HL-60 (cell line): ENCODE measurements at regions not wholly inside any gene's neighbourhood (a gene's known extent, or its start where the extent isn't known, plus 50 kb on each side); places are given as distances from the start of the nearest gene placed in this dataset.
"Not testable (repeated sequence)": the region's sequence is repeated elsewhere in the genome, so short reads cannot be mapped to it uniquely, and the experiment has no call there.

Experiments used
- DNase-seq, 2 experiments: peaks; one replicate each; pipeline ENCODE4 v3.0.0-alpha.2; 2010 to 2020; ENCODE audit warnings: low read depth in 1 of 2, low spot score in 1 of 2
- H3K27ac ChIP-seq: fragments of 250-450 bp; sonication (Bioruptor Pico); replicated peaks from 2 replicates; pipeline ENCODE4 v1.5.1; 2020; ENCODE audit warnings: mild to moderate bottlenecking, moderate library complexity
- H3K27me3 ChIP-seq: fragments of 250-450 bp; sonication (Bioruptor Pico); 2 replicates; pipeline ENCODE4 v1.5.1; 2021; ENCODE audit warnings: mild to moderate bottlenecking, moderate library complexity; ENCODE audit not compliant: insufficient read depth, poor library complexity, severe bottlenecking
- H3K4me3 ChIP-seq: replicated peaks from 2 replicates; pipeline ENCODE4 v1.5.1; 2011; ENCODE audit warnings: mild to moderate bottlenecking, control low read depth, low read length; ENCODE audit not compliant: insufficient read depth
- CTCF ChIP-seq: IDR thresholded peaks from one replicate; pipeline ENCODE4 v1.5.1; 2011; ENCODE audit warnings: low read length, control low read depth, inconsistent platforms; ENCODE audit not compliant: insufficient read depth
- GABPA ChIP-seq: IDR thresholded peaks from 2 replicates; pipeline ENCODE4 v1.6.1; 2012; ENCODE audit warnings: low read depth
- POLR2AphosphoS5 ChIP-seq: IDR thresholded peaks from 2 replicates; pipeline ENCODE4 v1.6.1; 2012; ENCODE audit warnings: low read depth
- SPI1 ChIP-seq: IDR thresholded peaks from 2 replicates; pipeline ENCODE4 v1.6.1; 2012; ENCODE audit warnings: low read depth, mild to moderate bottlenecking, borderline replicate concordance
- TF ChIP-seq, protein P1 (sequence below): IDR thresholded peaks from 2 replicates; pipeline ENCODE4 v1.6.1; 2012; ENCODE audit warnings: low read depth; ENCODE audit not compliant: insufficient replicate concordance

GRCh38 chr14:104406831-104407230, 172.7 kb upstream of the C14orf180 start:
- H3K4me3 ChIP-seq = no peak overlapping the region
- TF ChIP-seq SPI1 (no peak), CTCF (no peak), GABPA (no peak), POLR2AphosphoS5 (no peak)
- TF ChIP-seq, protein P1, sequence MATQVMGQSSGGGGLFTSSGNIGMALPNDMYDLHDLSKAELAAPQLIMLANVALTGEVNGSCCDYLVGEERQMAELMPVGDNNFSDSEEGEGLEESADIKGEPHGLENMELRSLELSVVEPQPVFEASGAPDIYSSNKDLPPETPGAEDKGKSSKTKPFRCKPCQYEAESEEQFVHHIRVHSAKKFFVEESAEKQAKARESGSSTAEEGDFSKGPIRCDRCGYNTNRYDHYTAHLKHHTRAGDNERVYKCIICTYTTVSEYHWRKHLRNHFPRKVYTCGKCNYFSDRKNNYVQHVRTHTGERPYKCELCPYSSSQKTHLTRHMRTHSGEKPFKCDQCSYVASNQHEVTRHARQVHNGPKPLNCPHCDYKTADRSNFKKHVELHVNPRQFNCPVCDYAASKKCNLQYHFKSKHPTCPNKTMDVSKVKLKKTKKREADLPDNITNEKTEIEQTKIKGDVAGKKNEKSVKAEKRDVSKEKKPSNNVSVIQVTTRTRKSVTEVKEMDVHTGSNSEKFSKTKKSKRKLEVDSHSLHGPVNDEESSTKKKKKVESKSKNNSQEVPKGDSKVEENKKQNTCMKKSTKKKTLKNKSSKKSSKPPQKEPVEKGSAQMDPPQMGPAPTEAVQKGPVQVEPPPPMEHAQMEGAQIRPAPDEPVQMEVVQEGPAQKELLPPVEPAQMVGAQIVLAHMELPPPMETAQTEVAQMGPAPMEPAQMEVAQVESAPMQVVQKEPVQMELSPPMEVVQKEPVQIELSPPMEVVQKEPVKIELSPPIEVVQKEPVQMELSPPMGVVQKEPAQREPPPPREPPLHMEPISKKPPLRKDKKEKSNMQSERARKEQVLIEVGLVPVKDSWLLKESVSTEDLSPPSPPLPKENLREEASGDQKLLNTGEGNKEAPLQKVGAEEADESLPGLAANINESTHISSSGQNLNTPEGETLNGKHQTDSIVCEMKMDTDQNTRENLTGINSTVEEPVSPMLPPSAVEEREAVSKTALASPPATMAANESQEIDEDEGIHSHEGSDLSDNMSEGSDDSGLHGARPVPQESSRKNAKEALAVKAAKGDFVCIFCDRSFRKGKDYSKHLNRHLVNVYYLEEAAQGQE = no peak
- H3K27ac ChIP-seq = no peak overlapping the region
- no peak for DNase-seq
- no peaks in the 10 kb centered on the region for H3K27me3 ChIP-seq

- Histone ChIP-seq H3K27ac (no peak overlapping the region), H3K27me3 (no peaks in the 10 kb centered on the region), H3K4me3 (no peak overlapping the region)
- no peak for DNase-seq
- no peak for TF ChIP-seq POLR2AphosphoS5
- TF ChIP-seq, protein P1 = no peak
- no peak for TF ChIP-seq GABPA
- TF ChIP-seq CTCF = no peak
- TF ChIP-seq SPI1 = no peak
Measured at GRCh38 chr14:104416383-104416782, 163.2 kb upstream of the C14orf180 start.

DNA sequence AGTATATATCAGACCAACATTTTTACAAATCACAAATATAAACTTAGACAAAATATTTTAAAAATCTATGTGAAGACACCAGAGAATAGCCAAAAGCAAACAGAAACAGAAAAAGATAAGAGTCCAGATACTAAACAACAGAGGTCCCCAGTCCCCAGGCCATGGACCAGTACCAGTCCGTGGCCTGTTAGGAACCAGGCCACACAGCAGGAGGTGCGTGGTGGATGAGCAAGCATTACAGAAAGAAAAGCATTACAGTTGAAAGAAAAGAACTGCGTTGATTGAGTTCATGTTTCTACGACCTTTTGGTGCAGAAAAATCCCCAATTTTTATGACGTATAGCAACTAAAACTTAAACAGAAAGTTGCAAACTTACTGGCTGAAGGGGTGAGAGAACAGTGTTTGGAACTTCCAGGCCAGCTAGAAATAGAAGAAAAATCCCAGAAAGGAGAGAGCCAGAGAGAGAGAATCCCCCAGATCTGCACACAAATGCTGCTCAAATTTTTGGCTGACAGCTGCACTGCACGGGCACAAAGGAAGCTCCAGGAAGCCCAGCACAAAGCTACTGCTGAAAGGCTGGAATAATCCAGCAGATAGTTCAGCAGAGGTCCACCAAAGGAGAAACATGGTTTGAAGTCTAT, 159.6 kb upstream of the C14orf180 start:
- no peak for TF ChIP-seq CTCF
- TF ChIP-seq SPI1 = no peak
- no peak for TF ChIP-seq GABPA
- no peak overlapping the region for H3K4me3 ChIP-seq
- no peaks in the 10 kb centered on the region for H3K27me3 ChIP-seq
- no peak overlapping the region for H3K27ac ChIP-seq
- no peak for DNase-seq

DNA sequence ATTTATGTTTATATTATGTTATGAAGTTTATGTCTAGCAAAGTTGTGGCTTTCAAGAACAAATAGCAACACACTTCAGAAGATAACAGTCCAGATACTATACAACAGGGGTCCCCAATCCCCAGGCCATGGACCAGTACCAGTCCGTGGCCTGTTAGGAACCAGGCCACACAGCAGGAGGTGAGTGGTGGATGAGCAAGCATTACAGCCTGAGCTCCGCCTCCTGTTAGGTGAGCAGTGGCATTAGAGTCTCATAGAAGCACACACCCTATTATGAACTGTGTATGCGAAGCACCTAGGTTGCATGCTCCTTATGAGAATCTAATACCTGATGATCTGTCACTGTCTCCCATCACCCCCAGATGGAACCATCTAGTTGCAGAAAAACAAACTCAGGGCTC, 159.0 kb upstream of the C14orf180 start:
- not testable (repeated sequence) for DNase-seq

More for the DNA sequence above, 159.0 kb upstream of the C14orf180 start:
- H3K27ac ChIP-seq, H3K4me3 ChIP-seq, H3K27me3 ChIP-seq: not testable (repeated sequence)
